ENCODE measurements at regions not wholly inside any gene's neighbourhood (a gene's known extent, or its start where the extent isn't known, plus 50 kb on each side); places are given as distances from the start of the nearest gene placed in this dataset.

- WGBS (ENCODE audit: insufficient coverage, low lambda C conversion rate) = 100% methylated on average over 1 of the region's 6 CpGs
- H3K27ac ChIP-seq (ENCODE audit: low read length) = no peak overlapping the region
- peaks cover 4% of the 10 kb centered on the region for H3K4me1 ChIP-seq (ENCODE audit: control insufficient read depth, insufficient read depth, low read length)
- no peaks in the 10 kb centered on the region for H3K9me3 ChIP-seq (ENCODE audit: control insufficient read depth, low read depth, low read length)
- DNase-seq = no peak
- H3K36me3 ChIP-seq (ENCODE audit: control insufficient read depth, insufficient read depth, low read length) = no peaks in the 10 kb centered on the region
- no peak overlapping the region for H3K4me3 ChIP-seq (ENCODE audit: low read length)
- no peaks in the 10 kb centered on the region for H3K27me3 ChIP-seq (ENCODE audit: control insufficient read depth, insufficient read depth, low read length)
Observed at GRCh38 chr7:24175603-24176002, 108.4 kb upstream of the NPY start.

GRCh38 chr7:24178811-24179570, 105.0 kb upstream of the NPY start:
- no CpG with 5 or more reads among the region's 5 CpGs for WGBS (ENCODE audit: insufficient coverage, low lambda C conversion rate)
- Histone ChIP-seq H3K4me3 (ENCODE audit: low read length) (no peak overlapping the region), H3K27ac (ENCODE audit: low read length) (no peak overlapping the region), H3K9me3 (ENCODE audit: control insufficient read depth, low read depth, low read length) (no peaks in the 10 kb centered on the region), H3K4me1 (ENCODE audit: control insufficient read depth, insufficient read depth, low read length) (no peaks in the 10 kb centered on the region), H3K27me3 (ENCODE audit: control insufficient read depth, insufficient read depth, low read length) (no peaks in the 10 kb centered on the region), H3K36me3 (ENCODE audit: control insufficient read depth, insufficient read depth, low read length) (no peaks in the 10 kb centered on the region)
- DNase-seq = no peak

- WGBS (ENCODE audit: insufficient coverage, low lambda C conversion rate) = 88% methylated on average over 1 of the region's 3 CpGs
- no peak for DNase-seq
- Histone ChIP-seq H3K4me1 (ENCODE audit: control insufficient read depth, insufficient read depth, low read length) (no peaks in the 10 kb centered on the region), H3K36me3 (ENCODE audit: control insufficient read depth, insufficient read depth, low read length) (no peaks in the 10 kb centered on the region), H3K4me3 (ENCODE audit: low read length) (no peak overlapping the region), H3K27me3 (ENCODE audit: control insufficient read depth, insufficient read depth, low read length) (no peaks in the 10 kb centered on the region), H3K27ac (ENCODE audit: low read length) (no peak overlapping the region), H3K9me3 (ENCODE audit: control insufficient read depth, low read depth, low read length) (no peaks in the 10 kb centered on the region)
Observed at GRCh38 chr7:24191362-24191761, 92.6 kb upstream of the NPY start.

- WGBS (ENCODE audit: insufficient coverage, low lambda C conversion rate) = no CpG with 5 or more reads among the region's 2 CpGs
- Histone ChIP-seq H3K9me3 (ENCODE audit: control insufficient read depth, low read depth, low read length) (no peaks in the 10 kb centered on the region), H3K4me3 (ENCODE audit: low read length) (no peak overlapping the region), H3K27me3 (ENCODE audit: control insufficient read depth, insufficient read depth, low read length) (no peaks in the 10 kb centered on the region), H3K36me3 (ENCODE audit: control insufficient read depth, insufficient read depth, low read length) (no peaks in the 10 kb centered on the region), H3K27ac (ENCODE audit: low read length) (peak overlapping the region; percentile 8), H3K4me1 (ENCODE audit: control insufficient read depth, insufficient read depth, low read length) (no peaks in the 10 kb centered on the region)
- DNase-seq = peak in 1 of 2 donors; percentile 14
Observed at GRCh38 chr7:24192053-24192452, 91.9 kb upstream of the NPY start.

- H3K27ac ChIP-seq (ENCODE audit: low read length) = no peak overlapping the region
- no peaks in the 10 kb centered on the region for H3K27me3 ChIP-seq (ENCODE audit: control insufficient read depth, insufficient read depth, low read length)
- H3K4me1 ChIP-seq (ENCODE audit: control insufficient read depth, insufficient read depth, low read length) = no peaks in the 10 kb centered on the region
- peak; percentile 57 to 81 for DNase-seq
- H3K4me3 ChIP-seq (ENCODE audit: low read length) = no peak overlapping the region
- H3K36me3 ChIP-seq (ENCODE audit: control insufficient read depth, insufficient read depth, low read length) = no peaks in the 10 kb centered on the region
- WGBS (ENCODE audit: insufficient coverage, low lambda C conversion rate) = no CpG with 5 or more reads among the region's 4 CpGs
- H3K9me3 ChIP-seq (ENCODE audit: control insufficient read depth, low read depth, low read length) = no peaks in the 10 kb centered on the region
Observed at GRCh38 chr7:24192691-24193090, 91.3 kb upstream of the NPY start.

GRCh38 chr7:24197852-24198251, 86.1 kb upstream of the NPY start:
- H3K4me1 ChIP-seq (ENCODE audit: control insufficient read depth, insufficient read depth, low read length) = no peaks in the 10 kb centered on the region
- no peaks in the 10 kb centered on the region for H3K36me3 ChIP-seq (ENCODE audit: control insufficient read depth, insufficient read depth, low read length)
- no peak overlapping the region for H3K4me3 ChIP-seq (ENCODE audit: low read length)
- H3K9me3 ChIP-seq (ENCODE audit: control insufficient read depth, low read depth, low read length) = no peaks in the 10 kb centered on the region
- 63% methylated on average over 3 of the region's 4 CpGs for WGBS (ENCODE audit: insufficient coverage, low lambda C conversion rate)
- DNase-seq = peak in 1 of 2 donors; percentile 2
- no peaks in the 10 kb centered on the region for H3K27me3 ChIP-seq (ENCODE audit: control insufficient read depth, insufficient read depth, low read length)
- no peak overlapping the region for H3K27ac ChIP-seq (ENCODE audit: low read length)

- H3K27ac ChIP-seq (ENCODE audit: low read length) = no peak overlapping the region
- WGBS (ENCODE audit: insufficient coverage, low lambda C conversion rate) = 83% methylated on average over 1 of the region's 1 CpG
- H3K4me3 ChIP-seq (ENCODE audit: low read length) = no peak overlapping the region
- no peaks in the 10 kb centered on the region for H3K27me3 ChIP-seq (ENCODE audit: control insufficient read depth, insufficient read depth, low read length)
- DNase-seq = no peak
- H3K9me3 ChIP-seq (ENCODE audit: control insufficient read depth, low read depth, low read length) = no peaks in the 10 kb centered on the region
- H3K4me1 ChIP-seq (ENCODE audit: control insufficient read depth, insufficient read depth, low read length) = no peaks in the 10 kb centered on the region
- H3K36me3 ChIP-seq (ENCODE audit: control insufficient read depth, insufficient read depth, low read length) = no peaks in the 10 kb centered on the region
Observed at GRCh38 chr7:24199978-24200377, 84.0 kb upstream of the NPY start.

- Histone ChIP-seq H3K27me3 (ENCODE audit: control insufficient read depth, insufficient read depth, low read length) (no peaks in the 10 kb centered on the region), H3K27ac (ENCODE audit: low read length) (no peak overlapping the region), H3K9me3 (ENCODE audit: control insufficient read depth, low read depth, low read length) (no peaks in the 10 kb centered on the region), H3K4me1 (ENCODE audit: control insufficient read depth, insufficient read depth, low read length) (no peaks in the 10 kb centered on the region), H3K36me3 (ENCODE audit: control insufficient read depth, insufficient read depth, low read length) (no peaks in the 10 kb centered on the region), H3K4me3 (ENCODE audit: low read length) (no peak overlapping the region)
- no CpG with 5 or more reads among the region's 9 CpGs for WGBS (ENCODE audit: insufficient coverage, low lambda C conversion rate)
- DNase-seq = no peak
Observed at GRCh38 chr7:24200407-24200966, 83.5 kb upstream of the NPY start.

- 65% methylated on average over 2 of the region's 4 CpGs for WGBS (ENCODE audit: insufficient coverage, low lambda C conversion rate)
- Histone ChIP-seq H3K27me3 (ENCODE audit: control insufficient read depth, insufficient read depth, low read length) (no peaks in the 10 kb centered on the region), H3K4me3 (ENCODE audit: low read length) (no peak overlapping the region), H3K36me3 (ENCODE audit: control insufficient read depth, insufficient read depth, low read length) (no peaks in the 10 kb centered on the region), H3K4me1 (ENCODE audit: control insufficient read depth, insufficient read depth, low read length) (no peaks in the 10 kb centered on the region), H3K27ac (ENCODE audit: low read length) (no peak overlapping the region), H3K9me3 (ENCODE audit: control insufficient read depth, low read depth, low read length) (no peaks in the 10 kb centered on the region)
- no peak for DNase-seq
Observed at GRCh38 chr7:24201226-24201625, 82.8 kb upstream of the NPY start.

GRCh38 chr7:24212073-24212472, 71.9 kb upstream of the NPY start:
- no peaks in the 10 kb centered on the region for H3K4me1 ChIP-seq (ENCODE audit: control insufficient read depth, insufficient read depth, low read length)
- H3K36me3 ChIP-seq (ENCODE audit: control insufficient read depth, insufficient read depth, low read length) = no peaks in the 10 kb centered on the region
- H3K27ac ChIP-seq (ENCODE audit: low read length) = no peak overlapping the region
- H3K9me3 ChIP-seq (ENCODE audit: control insufficient read depth, low read depth, low read length) = no peaks in the 10 kb centered on the region
- WGBS (ENCODE audit: insufficient coverage, low lambda C conversion rate) = 80% methylated on average over 1 of the region's 2 CpGs
- no peak for DNase-seq
- H3K27me3 ChIP-seq (ENCODE audit: control insufficient read depth, insufficient read depth, low read length) = no peaks in the 10 kb centered on the region
- H3K4me3 ChIP-seq (ENCODE audit: low read length) = no peak overlapping the region

- no peak overlapping the region for H3K27ac ChIP-seq (ENCODE audit: low read length)
- DNase-seq = no peak
- H3K4me1 ChIP-seq (ENCODE audit: control insufficient read depth, insufficient read depth, low read length) = no peaks in the 10 kb centered on the region
- WGBS (ENCODE audit: insufficient coverage, low lambda C conversion rate) = no CpG with 5 or more reads among the region's 2 CpGs
- H3K9me3 ChIP-seq (ENCODE audit: control insufficient read depth, low read depth, low read length) = no peaks in the 10 kb centered on the region
- no peak overlapping the region for H3K4me3 ChIP-seq (ENCODE audit: low read length)
- no peaks in the 10 kb centered on the region for H3K27me3 ChIP-seq (ENCODE audit: control insufficient read depth, insufficient read depth, low read length)
- H3K36me3 ChIP-seq (ENCODE audit: control insufficient read depth, insufficient read depth, low read length) = no peaks in the 10 kb centered on the region
Observed at GRCh38 chr7:24213311-24213710, 70.7 kb upstream of the NPY start.
